ENCODE measurements at regions not wholly inside any gene's neighbourhood (a gene's known extent, or its start where the extent isn't known, plus 50 kb on each side); places are given as distances from the start of the nearest gene placed in this dataset.

DNA sequence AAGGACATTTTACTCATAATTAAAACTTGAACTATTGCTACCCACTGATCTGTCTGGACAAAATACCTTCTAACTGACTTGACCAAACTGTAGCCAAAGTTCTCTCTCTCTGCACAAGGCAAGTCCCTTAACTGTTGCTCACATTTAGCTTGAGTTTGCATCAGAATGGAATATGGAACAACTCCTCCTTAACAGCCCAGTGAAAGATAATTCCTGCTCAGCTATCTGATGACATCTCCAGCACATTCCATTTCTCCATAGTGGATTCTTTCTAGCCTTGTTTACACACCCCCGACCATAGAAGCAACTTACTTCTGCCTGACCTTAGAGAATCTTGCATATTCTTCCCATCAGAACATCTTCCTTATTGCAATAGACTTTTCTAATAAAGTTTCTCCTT is 317.2 kb upstream of the CDH2 start:
- TF ChIP-seq ZFP3 (tag by site-specific recombination; IDR thresholded peaks at IDR 0.05; ENCODE audit: low read depth) (no peak), WT1 (tag by site-specific recombination; IDR thresholded peaks at IDR 0.05) (no peak), ZNF274 (IDR thresholded peaks at IDR 0.05; ENCODE audit: low read length) (no peak), ZNF274 (tag by site-specific recombination; IDR thresholded peaks at IDR 0.05; ENCODE audit: borderline replicate concordance) (no peak)
- TF ChIP-seq, protein P1, sequence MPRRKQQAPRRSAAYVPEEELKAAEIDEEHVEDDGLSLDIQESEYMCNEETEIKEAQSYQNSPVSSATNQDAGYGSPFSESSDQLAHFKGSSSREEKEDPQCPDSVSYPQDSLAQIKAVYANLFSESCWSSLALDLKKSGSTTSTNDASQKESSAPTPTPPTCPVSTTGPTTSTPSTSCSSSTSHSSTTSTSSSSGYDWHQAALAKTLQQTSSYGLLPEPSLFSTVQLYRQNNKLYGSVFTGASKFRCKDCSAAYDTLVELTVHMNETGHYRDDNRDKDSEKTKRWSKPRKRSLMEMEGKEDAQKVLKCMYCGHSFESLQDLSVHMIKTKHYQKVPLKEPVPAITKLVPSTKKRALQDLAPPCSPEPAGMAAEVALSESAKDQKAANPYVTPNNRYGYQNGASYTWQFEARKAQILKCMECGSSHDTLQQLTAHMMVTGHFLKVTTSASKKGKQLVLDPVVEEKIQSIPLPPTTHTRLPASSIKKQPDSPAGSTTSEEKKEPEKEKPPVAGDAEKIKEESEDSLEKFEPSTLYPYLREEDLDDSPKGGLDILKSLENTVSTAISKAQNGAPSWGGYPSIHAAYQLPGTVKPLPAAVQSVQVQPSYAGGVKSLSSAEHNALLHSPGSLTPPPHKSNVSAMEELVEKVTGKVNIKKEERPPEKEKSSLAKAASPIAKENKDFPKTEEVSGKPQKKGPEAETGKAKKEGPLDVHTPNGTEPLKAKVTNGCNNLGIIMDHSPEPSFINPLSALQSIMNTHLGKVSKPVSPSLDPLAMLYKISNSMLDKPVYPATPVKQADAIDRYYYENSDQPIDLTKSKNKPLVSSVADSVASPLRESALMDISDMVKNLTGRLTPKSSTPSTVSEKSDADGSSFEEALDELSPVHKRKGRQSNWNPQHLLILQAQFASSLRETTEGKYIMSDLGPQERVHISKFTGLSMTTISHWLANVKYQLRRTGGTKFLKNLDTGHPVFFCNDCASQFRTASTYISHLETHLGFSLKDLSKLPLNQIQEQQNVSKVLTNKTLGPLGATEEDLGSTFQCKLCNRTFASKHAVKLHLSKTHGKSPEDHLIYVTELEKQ (tag by site-specific recombination; IDR thresholded peaks at IDR 0.05; ENCODE audit: borderline replicate concordance), result no peak
- TF ChIP-seq, protein P2, sequence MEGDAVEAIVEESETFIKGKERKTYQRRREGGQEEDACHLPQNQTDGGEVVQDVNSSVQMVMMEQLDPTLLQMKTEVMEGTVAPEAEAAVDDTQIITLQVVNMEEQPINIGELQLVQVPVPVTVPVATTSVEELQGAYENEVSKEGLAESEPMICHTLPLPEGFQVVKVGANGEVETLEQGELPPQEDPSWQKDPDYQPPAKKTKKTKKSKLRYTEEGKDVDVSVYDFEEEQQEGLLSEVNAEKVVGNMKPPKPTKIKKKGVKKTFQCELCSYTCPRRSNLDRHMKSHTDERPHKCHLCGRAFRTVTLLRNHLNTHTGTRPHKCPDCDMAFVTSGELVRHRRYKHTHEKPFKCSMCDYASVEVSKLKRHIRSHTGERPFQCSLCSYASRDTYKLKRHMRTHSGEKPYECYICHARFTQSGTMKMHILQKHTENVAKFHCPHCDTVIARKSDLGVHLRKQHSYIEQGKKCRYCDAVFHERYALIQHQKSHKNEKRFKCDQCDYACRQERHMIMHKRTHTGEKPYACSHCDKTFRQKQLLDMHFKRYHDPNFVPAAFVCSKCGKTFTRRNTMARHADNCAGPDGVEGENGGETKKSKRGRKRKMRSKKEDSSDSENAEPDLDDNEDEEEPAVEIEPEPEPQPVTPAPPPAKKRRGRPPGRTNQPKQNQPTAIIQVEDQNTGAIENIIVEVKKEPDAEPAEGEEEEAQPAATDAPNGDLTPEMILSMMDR (tag by site-specific recombination; IDR thresholded peaks at IDR 0.05), result no peak
- TF ChIP-seq, protein P3, sequence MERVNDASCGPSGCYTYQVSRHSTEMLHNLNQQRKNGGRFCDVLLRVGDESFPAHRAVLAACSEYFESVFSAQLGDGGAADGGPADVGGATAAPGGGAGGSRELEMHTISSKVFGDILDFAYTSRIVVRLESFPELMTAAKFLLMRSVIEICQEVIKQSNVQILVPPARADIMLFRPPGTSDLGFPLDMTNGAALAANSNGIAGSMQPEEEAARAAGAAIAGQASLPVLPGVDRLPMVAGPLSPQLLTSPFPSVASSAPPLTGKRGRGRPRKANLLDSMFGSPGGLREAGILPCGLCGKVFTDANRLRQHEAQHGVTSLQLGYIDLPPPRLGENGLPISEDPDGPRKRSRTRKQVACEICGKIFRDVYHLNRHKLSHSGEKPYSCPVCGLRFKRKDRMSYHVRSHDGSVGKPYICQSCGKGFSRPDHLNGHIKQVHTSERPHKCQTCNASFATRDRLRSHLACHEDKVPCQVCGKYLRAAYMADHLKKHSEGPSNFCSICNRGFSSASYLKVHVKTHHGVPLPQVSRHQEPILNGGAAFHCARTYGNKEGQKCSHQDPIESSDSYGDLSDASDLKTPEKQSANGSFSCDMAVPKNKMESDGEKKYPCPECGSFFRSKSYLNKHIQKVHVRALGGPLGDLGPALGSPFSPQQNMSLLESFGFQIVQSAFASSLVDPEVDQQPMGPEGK (tag by site-specific recombination; IDR thresholded peaks at IDR 0.05), result no peak
